ENCODE measurements at regions not wholly inside any gene's neighbourhood (a gene's known extent, or its start where the extent isn't known, plus 50 kb on each side); places are given as distances from the start of the nearest gene placed in this dataset.
"Not testable (repeated sequence)": the region's sequence is repeated elsewhere in the genome, so short reads cannot be mapped to it uniquely, and the experiment has no call there.

DNA sequence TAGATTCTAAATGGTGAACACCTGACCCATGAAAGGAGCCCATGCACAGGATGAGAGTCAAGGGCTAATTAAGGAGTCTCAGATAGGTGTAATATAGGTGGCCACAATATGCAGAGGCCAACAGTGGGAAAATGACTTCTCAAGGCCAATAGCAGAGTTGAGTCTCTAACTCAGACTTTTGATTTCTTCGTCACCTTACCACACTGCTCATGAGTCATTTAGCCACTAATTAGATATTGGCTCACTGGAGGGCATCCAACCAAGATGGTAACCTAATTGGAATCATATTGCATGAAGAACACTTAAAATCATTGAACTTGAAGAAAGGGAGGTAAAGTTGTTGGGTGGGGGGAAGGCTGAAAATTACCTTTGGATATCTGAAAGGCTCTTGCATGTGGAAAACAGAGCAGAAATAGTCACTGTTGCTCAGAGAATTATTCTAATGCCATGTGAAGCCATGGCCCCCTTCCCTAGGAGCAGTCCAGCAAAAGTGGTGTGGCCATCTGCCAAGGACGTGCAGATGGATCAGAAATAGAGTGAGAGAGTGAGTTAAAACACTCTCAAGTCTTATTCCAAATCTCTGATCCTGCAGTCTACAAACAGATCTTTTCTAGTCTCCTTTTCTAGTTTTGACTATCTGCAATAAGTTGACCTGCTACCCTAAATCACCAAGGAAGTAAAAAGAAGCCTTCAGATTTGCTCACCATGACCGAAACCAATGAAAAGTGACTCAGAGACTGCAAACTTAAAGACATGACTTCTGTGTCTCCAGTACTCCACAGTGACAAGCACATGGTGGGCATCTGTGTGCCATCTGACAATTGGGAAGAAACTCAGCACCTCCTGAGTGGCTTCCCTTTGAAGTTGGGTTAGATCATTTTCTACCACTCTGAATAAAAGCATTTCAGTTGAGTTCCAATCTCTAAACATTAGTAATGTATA is 93.9 kb upstream of the C1QTNF7 start:
- ATAC-seq: no peak
- DNase-seq (ENCODE audit: low spot score): no peak

DNA sequence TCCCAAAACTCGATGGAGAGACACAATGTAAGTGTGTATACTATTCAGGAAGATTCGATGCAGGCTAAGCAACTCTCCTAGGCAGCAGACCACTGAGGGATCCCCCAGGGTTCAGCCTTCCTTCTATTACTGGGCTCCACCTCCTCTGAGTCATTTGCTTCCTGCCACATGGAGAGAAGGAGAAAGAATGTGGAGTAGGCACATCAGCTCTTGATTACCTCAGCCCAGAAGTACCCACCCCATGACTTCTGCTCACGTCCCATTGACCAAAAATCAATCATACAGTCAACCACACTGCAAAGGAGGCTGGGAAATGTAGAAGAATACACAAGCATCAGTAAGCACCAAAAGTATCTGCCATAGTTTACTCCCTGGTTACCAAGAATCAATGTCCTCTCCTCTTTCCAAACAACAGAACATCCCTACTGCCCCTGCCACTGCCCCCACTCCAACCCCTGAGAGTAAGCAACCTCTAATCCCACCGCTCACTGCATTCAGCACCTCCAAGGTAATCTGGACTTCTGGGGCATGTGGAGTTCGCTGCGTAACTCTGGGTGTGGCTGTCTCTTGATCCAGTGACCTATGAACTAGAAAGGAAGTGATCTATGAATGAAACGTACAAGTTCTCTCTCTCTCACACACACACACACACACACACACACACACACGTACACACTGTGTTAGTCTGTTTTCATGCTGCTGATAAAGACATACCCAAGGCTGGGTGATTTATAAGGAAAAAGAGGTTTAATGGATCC is 91.2 kb upstream of the C1QTNF7 start:
- ATAC-seq: no peak
- DNase-seq (ENCODE audit: low spot score): no peak

GRCh38 chr4:15337168-15337657 is 90.6 kb upstream of the C1QTNF7 start:
- not testable (repeated sequence) for DNase-seq (ENCODE audit: low spot score); ATAC-seq

- no peak for ATAC-seq
- DNase-seq (ENCODE audit: low spot score): no peak
Measured at GRCh38 chr4:15339737-15340136, 88.1 kb upstream of the C1QTNF7 start.

DNA sequence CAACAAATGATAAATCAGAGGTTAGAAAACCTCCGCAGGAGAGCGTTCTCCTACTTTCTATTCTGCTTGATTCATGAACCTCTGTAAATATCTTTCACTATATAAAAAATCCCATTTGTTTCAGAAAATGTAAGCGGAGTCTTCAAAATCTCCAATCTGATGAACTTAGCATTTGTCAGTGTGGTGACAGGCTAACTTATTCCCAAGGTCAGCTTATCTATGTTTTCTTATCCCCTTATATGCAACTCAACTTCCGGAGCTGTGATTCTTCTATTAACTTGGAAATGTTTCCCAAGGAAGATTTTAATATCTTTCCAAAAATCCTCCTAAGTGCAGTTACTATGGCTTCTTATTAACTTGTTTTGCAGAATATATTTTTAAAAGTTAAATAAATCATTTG is 87.5 kb upstream of the C1QTNF7 start:
- ATAC-seq: no peak
- no peak for DNase-seq (ENCODE audit: low spot score)

DNA sequence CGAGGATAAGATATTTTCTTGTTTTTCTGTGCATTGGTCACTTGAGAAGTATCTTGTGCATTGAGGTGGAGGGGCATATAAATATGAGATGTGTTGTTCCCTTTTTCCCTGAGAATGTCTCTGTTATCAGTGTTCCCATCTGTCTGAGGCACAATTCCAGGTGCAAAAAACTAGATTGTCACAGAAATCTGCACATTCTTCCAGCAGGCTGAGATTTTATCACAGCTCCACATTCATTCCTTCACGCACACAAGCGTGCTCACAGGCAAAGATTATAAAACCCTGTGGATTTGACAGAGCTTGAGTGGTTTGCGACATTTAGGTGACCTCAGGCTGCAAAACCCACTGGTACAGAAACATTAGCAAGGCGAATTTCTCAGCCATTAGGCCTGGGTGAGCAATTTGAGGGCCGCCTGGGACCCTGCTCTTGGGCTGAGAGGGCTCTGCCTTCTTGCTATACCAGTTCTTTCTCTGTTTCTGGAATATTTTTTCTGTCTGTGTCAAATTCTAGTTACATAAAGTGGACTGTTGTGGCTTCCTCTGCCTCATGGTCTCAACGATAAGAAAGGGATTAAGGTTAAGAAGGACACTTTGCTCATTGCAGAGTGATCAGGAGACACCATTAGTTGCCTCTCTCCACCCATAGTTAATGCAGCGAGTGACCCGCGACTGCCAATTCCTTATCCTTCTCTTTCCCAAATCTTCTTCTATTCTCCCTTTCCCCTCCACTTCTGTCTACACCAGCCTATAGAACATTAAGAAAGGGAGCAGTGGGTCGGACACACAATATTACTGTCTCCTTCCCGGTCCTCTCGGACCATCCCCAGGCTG is 86.7 kb upstream of the C1QTNF7 start:
- DNase-seq (ENCODE audit: low spot score): no peak
- no peak for ATAC-seq

GRCh38 chr4:15341733-15342300 is 86.0 kb upstream of the C1QTNF7 start:
- DNase-seq (ENCODE audit: low spot score) (no peak), ATAC-seq (no peak)

- ATAC-seq (no peak), DNase-seq (ENCODE audit: low spot score) (no peak)
Measured at GRCh38 chr4:15343000-15343399, 84.8 kb upstream of the C1QTNF7 start.

- DNase-seq (ENCODE audit: low spot score) (no peak), ATAC-seq (no peak)
Measured at GRCh38 chr4:15343581-15343980, 84.3 kb upstream of the C1QTNF7 start.

DNA sequence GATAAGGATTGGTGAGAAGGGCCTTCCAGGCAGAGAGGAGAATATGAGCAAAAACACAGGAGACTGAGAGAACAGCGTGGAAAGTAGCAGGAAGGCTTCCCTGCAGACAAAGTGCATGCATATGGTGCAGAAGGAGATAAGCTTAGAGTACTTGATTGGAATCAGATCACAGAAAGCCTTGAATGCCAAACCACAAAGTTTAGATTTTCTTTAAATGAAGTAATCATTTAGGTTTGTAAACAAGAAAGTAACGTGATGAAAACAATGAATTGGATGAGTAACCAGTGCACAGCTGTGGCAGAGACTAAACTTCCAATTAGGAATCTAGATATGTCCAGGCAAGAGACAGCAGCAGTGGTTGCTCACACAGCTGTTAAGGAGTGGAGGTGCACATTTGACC is 83.8 kb upstream of the C1QTNF7 start:
- ATAC-seq (no peak), DNase-seq (ENCODE audit: low spot score) (no peak)

DNA sequence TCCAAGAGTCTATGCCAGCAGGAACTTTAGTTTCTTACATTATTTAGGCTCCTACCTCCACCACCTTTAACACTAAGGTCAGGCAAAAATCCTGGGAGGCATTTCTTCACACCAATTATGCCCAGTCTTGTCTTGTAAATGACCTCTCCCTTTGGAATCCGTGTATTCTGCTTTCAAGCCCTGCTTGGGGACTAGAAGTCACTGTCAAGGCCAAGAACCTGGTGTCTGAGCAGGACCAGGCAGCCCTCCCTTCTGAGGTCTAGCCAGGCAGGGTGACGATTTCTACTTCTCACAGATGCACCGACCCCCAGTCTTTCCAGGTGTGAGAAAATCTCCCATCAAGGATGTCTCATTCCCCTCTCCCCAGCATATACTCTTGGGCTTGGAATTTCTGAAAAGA is 82.7 kb upstream of the C1QTNF7 start:
- DNase-seq (ENCODE audit: low spot score) (no peak), ATAC-seq (no peak)

- no peak for DNase-seq (ENCODE audit: low spot score)
- ATAC-seq: no peak
Measured at GRCh38 chr4:15348236-15348635, 79.6 kb upstream of the C1QTNF7 start.

GRCh38 chr4:15348695-15349094 is 79.1 kb upstream of the C1QTNF7 start:
- ATAC-seq: no peak

GRCh38 chr4:15349531-15349935 is 78.3 kb upstream of the C1QTNF7 start:
- no peak for DNase-seq (ENCODE audit: low spot score)

More at GRCh38 chr4:15348695-15349094, 79.1 kb upstream of the C1QTNF7 start:
- DNase-seq (ENCODE audit: low spot score): no peak

DNA sequence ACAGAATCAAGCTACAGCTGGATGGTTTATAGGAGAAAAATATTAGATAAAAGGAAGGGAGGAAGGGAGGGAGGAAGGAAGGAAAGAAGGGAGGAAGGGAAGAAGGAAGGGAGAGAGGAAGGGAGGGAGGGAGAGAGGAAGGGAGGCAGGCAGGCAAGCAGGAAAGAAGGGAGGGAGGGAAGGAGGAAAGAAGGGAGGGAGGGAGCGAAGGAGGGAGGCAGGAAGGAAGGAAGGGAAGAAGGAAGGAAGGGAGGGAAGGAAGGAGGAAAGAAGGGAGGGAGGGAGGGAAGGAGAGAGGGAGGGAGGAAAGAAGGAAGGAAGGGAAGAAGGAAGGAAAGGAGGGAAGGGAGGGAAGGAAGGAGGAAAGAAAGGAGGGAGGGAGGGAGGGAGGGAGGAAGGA is 77.9 kb upstream of the C1QTNF7 start:
- ATAC-seq: no peak
- DNase-seq (ENCODE audit: low spot score): no peak

More at GRCh38 chr4:15349531-15349935, 78.3 kb upstream of the C1QTNF7 start:
- ATAC-seq: no peak

- no peak for ATAC-seq
Measured at GRCh38 chr4:15352524-15352923, 75.3 kb upstream of the C1QTNF7 start.

DNA sequence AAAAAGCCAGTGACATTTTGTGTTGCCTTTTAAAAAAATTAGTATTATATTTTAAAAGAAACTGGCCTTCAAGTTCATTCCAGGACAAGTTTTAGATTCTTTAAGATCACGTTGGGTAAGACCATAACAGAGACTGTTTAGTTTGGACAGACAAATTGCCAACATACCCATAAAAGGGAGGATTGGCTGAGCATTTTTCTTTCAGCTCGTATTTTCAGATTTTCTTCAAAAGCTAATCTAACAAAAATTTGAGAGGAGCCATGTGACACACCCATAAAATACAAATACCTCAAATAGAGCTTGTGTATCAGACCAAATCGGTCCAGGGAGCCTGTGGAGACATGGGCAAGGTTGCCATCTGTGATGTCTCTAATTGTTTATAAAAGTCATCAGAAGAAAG is 74.6 kb upstream of the C1QTNF7 start:
- ATAC-seq: no peak
- DNase-seq (ENCODE audit: low spot score): no peak

More at GRCh38 chr4:15352524-15352923, 75.3 kb upstream of the C1QTNF7 start:
- DNase-seq (ENCODE audit: low spot score): no peak

DNA sequence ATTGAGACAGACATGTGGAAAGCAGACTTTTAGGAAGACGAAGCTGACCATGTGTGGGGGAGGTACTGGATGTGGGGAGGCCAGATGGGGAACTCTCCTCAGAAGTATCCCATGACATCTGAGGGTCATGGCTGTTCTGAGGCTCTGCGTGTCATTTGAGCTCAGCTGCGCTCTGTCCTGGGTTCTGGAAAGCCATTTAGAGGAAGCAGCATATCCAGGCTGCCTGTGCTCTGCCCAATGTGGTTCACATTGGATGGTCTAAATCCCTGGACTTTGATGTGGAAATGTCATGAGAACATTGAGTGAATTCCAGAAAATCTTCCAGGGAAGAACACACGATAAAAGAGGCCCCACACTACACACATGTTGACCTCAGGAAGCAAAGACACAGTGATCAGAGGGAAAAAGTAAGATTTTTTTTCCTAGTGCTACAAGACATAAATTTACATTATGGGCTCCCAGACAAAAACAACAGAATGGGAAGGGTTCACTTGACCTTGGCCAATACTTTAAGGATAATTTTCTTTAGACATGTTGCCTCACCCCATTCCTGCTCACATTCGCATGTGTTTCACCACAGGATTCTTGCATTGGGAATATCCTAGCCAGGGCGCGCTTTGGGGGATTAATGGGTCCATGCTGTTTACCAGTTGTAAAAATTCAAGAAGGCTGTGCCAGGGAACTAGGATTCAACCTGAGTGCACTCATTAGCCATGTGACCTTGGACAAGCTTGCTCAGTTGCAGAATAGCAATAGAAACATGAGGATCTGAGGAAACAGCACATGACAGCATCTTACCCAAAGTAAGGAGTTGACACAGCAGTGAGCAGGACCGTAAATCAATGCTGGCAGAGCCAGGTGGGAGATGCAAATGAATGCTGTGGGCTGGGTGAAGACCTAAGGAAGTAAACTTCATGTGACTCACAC is 73.2 kb upstream of the C1QTNF7 start:
- ATAC-seq (no peak), DNase-seq (ENCODE audit: low spot score) (no peak)

DNA sequence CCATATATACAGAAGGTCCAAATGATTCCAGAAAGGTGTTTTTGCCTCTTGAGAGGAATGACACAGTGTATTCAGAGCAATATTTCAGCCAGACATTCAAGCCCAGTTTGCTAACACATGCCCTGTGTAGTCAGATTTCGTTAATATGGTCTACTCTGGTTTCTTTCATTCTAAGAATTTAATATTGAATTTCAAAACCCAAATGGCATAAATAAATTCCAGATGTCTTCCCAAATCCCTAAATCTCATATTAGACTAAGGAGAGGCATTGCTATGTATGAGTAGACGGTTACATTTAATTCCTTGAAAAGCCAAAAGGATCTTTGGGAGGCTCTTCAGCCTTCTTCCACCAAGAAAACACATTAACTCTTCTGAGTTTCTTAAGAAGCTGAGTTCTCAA is 66.3 kb upstream of the C1QTNF7 start:
- no peak for DNase-seq (ENCODE audit: low spot score)

More for the DNA sequence above, 66.3 kb upstream of the C1QTNF7 start:
- no peak for ATAC-seq

All from left lobe of liver (tissue), 2 donors.